Bronchial epithelial cell (primary cell): ENCODE measurements at regions not wholly inside any gene's neighbourhood (a gene's known extent, or its start where the extent isn't known, plus 50 kb on each side); places are given as distances from the start of the nearest gene placed in this dataset.

Source experiments
- DNase-seq: peaks from one replicate; pipeline ENCODE4 v3.0.0-alpha.2; 2010; ENCODE audit warnings: low read depth
- FAIRE-seq: peaks from 2 replicates; lab custom pipeline; 2011; peaks lifted over from hg19 to GRCh38; lab: Jason Lieb, UNC
- H3K27me3 ChIP-seq: 2 replicates; pipeline ENCODE4 v1.5.1; 2011; ENCODE audit warnings: low read length; ENCODE audit not compliant: control insufficient read depth, insufficient read depth
- H3K36me3 ChIP-seq: 2 replicates; pipeline ENCODE4 v1.5.1; 2011; ENCODE audit warnings: low read length; ENCODE audit not compliant: control insufficient read depth, insufficient read depth
- H3K4me3 ChIP-seq: 2 replicates; pipeline ENCODE4 v1.5.1; 2011; ENCODE audit warnings: mild to moderate bottlenecking, low read depth, low read length, control low read depth
- CTCF ChIP-seq: IDR thresholded peaks from 2 replicates; pipeline ENCODE4 v1.5.1; 2011; ENCODE audit warnings: mild to moderate bottlenecking, moderate library complexity, low read length, control low read depth, inconsistent platforms; ENCODE audit not compliant: insufficient read depth, severe bottlenecking

GRCh38 chr9:86599561-86599960 is 245.4 kb upstream of the TUT7 start:
- no peak for TF ChIP-seq CTCF
- no peaks in the 10 kb centered on the region for H3K36me3 ChIP-seq
- DNase-seq (no peak), FAIRE-seq (no peak)
- H3K4me3 ChIP-seq: no peak overlapping the region
- H3K27me3 ChIP-seq: peaks cover 4% of the 10 kb centered on the region

- Histone ChIP-seq H3K27me3 (peaks cover 1% of the 10 kb centered on the region), H3K36me3 (no peaks in the 10 kb centered on the region), H3K4me3 (no peak overlapping the region)
- DNase-seq: no peak
- no peak for FAIRE-seq
- no peak for TF ChIP-seq CTCF
Observed at GRCh38 chr9:86598411-86599239, 244.4 kb upstream of the TUT7 start.

GRCh38 chr9:86594724-86595123 is 240.5 kb upstream of the TUT7 start:
- Histone ChIP-seq H3K27me3 (no peaks in the 10 kb centered on the region), H3K36me3 (no peaks in the 10 kb centered on the region), H3K4me3 (no peak overlapping the region)
- TF ChIP-seq CTCF: no peak
- FAIRE-seq (no peak), DNase-seq (no peak)

- peak; percentile 13 for DNase-seq
- no peak for FAIRE-seq
- Histone ChIP-seq H3K36me3 (no peaks in the 10 kb centered on the region), H3K27me3 (no peaks in the 10 kb centered on the region), H3K4me3 (no peak overlapping the region)
- TF ChIP-seq CTCF: no peak
Observed at GRCh38 chr9:86591472-86591871, 237.3 kb upstream of the TUT7 start.

GRCh38 chr9:86589730-86590129 is 235.5 kb upstream of the TUT7 start:
- no peak for TF ChIP-seq CTCF
- H3K36me3 ChIP-seq: no peaks in the 10 kb centered on the region
- FAIRE-seq: no peak

GRCh38 chr9:86589273-86589672 is 235.1 kb upstream of the TUT7 start:
- FAIRE-seq (no peak), DNase-seq (no peak)
- TF ChIP-seq CTCF: no peak
- Histone ChIP-seq H3K27me3 (no peaks in the 10 kb centered on the region), H3K36me3 (no peaks in the 10 kb centered on the region), H3K4me3 (no peak overlapping the region)

More at GRCh38 chr9:86589730-86590129, 235.5 kb upstream of the TUT7 start:
- Histone ChIP-seq H3K27me3 (no peaks in the 10 kb centered on the region), H3K4me3 (no peak overlapping the region)
- no peak for DNase-seq
